ENCODE measurements at regions not wholly inside any gene's neighbourhood (a gene's known extent, or its start where the extent isn't known, plus 50 kb on each side); places are given as distances from the start of the nearest gene placed in this dataset.
"Not testable (repeated sequence)": the region's sequence is repeated elsewhere in the genome, so short reads cannot be mapped to it uniquely, and the experiment has no call there.

GRCh38 chrX:130467936-130468335 is 66.1 kb downstream of the RBMX2 start:
- no peak for DNase-seq (ENCODE audit: low spot score)

- DNase-seq (ENCODE audit: low spot score), result no peak
Observed at GRCh38 chrX:130468395-130468923, 66.7 kb downstream of the RBMX2 start.

GRCh38 chrX:130482871-130483270 is 81.1 kb downstream of the RBMX2 start:
- DNase-seq (ENCODE audit: low spot score), result no peak

GRCh38 chrX:130485870-130486269 is 84.1 kb downstream of the RBMX2 start:
- no peak for DNase-seq (ENCODE audit: low spot score)

- not testable (repeated sequence) for DNase-seq (ENCODE audit: low spot score)
Observed at GRCh38 chrX:130495502-130495901, 93.7 kb downstream of the RBMX2 start.

- DNase-seq (ENCODE audit: low spot score), result no peak
Observed at GRCh38 chrX:130497531-130497930, 95.7 kb downstream of the RBMX2 start.

GRCh38 chrX:130498653-130499274 is 97.0 kb downstream of the RBMX2 start:
- DNase-seq (ENCODE audit: low spot score), result no peak

GRCh38 chrX:130502016-130502570 is 100.3 kb downstream of the RBMX2 start:
- no peak for DNase-seq (ENCODE audit: low spot score)

GRCh38 chrX:130504019-130504418 is 102.2 kb downstream of the RBMX2 start:
- DNase-seq (ENCODE audit: low spot score), result no peak

- no peak for DNase-seq (ENCODE audit: low spot score)
Observed at GRCh38 chrX:130507015-130507414, 105.2 kb downstream of the RBMX2 start.

- DNase-seq (ENCODE audit: low spot score), result not testable (repeated sequence)
Observed at GRCh38 chrX:130512534-130512933, 110.7 kb downstream of the RBMX2 start.

- no peak for DNase-seq (ENCODE audit: low spot score)
Observed at GRCh38 chrX:130516123-130516522, 114.3 kb downstream of the RBMX2 start.

GRCh38 chrX:130523460-130524394 is 121.9 kb downstream of the RBMX2 start:
- no peak for DNase-seq (ENCODE audit: low spot score)

GRCh38 chrX:130524476-130525194 is 122.8 kb downstream of the RBMX2 start:
- no peak for DNase-seq (ENCODE audit: low spot score)

GRCh38 chrX:130529531-130529930 is 127.7 kb downstream of the RBMX2 start:
- DNase-seq (ENCODE audit: low spot score), result no peak

- DNase-seq (ENCODE audit: low spot score), result no peak
Observed at GRCh38 chrX:130531066-130531465, 129.3 kb downstream of the RBMX2 start.

- DNase-seq (ENCODE audit: low spot score), result peak; percentile 28
Observed at GRCh38 chrX:130539721-130540321, 138.0 kb downstream of the RBMX2 start.

GRCh38 chrX:130543603-130544325 is 142.0 kb downstream of the RBMX2 start:
- DNase-seq (ENCODE audit: low spot score), result no peak

- no peak for DNase-seq (ENCODE audit: low spot score)
Observed at GRCh38 chrX:130545796-130546195, 144.0 kb downstream of the RBMX2 start.

GRCh38 chrX:130549382-130549781 is 147.6 kb downstream of the RBMX2 start:
- not testable (repeated sequence) for DNase-seq (ENCODE audit: low spot score)

GRCh38 chrX:130550351-130550750 is 148.6 kb downstream of the RBMX2 start:
- no peak for DNase-seq (ENCODE audit: low spot score)

All from hematopoietic multipotent progenitor cell treated with erythropoietin and hydrocortisone succinate and interleukin-3 and kit ligand, for 15 days (in vitro differentiated cells).